Esophagus squamous epithelium (tissue), 4 donors: ENCODE measurements at regions not wholly inside any gene's neighbourhood (a gene's known extent, or its start where the extent isn't known, plus 50 kb on each side); places are given as distances from the start of the nearest gene placed in this dataset.

ENCODE experiments used
- POLR2A ChIP-seq, 4 donors: fragments of 450-650 bp; IDR thresholded peaks; one replicate each; pipeline ENCODE4 v1.6.1; 2017; ENCODE audit warnings: antibody characterized with exemption in 4 of 4, mild to moderate bottlenecking in 4 of 4, moderate library complexity in 3 of 4
- TF ChIP-seq, protein P1 (sequence below), 6 experiments: fragments of 450-650 bp in 4 of 6; fragments of 200-600 bp in 2 of 6; sonication (generic) in 2 of 6; IDR thresholded peaks; one replicate each; pipeline ENCODE4 v1.5.1; 2016 to 2019; ENCODE audit warnings: antibody characterized with exemption in 6 of 6, mild to moderate bottlenecking in 4 of 6, moderate library complexity in 4 of 6

DNA sequence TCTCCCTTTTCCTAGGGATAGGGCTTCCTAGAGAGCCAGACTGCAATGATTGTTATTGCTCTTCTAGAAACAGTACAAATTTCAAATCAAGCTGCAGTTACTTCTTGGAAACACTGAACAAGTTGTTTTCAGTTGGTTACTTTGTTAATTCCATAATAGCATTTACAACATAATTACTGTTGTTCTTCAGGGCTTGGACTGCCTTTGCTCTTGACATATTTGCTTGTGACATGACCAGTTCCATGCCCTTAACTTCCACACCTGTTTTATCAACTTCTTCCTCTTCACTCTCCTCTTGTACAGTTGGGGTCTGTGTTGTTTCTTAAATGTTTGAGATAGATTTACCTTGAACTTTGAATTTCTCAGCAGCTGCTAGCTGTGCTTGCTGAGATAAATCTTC, 104.4 kb downstream of the SEC23IP start:
- TF ChIP-seq, protein P1, sequence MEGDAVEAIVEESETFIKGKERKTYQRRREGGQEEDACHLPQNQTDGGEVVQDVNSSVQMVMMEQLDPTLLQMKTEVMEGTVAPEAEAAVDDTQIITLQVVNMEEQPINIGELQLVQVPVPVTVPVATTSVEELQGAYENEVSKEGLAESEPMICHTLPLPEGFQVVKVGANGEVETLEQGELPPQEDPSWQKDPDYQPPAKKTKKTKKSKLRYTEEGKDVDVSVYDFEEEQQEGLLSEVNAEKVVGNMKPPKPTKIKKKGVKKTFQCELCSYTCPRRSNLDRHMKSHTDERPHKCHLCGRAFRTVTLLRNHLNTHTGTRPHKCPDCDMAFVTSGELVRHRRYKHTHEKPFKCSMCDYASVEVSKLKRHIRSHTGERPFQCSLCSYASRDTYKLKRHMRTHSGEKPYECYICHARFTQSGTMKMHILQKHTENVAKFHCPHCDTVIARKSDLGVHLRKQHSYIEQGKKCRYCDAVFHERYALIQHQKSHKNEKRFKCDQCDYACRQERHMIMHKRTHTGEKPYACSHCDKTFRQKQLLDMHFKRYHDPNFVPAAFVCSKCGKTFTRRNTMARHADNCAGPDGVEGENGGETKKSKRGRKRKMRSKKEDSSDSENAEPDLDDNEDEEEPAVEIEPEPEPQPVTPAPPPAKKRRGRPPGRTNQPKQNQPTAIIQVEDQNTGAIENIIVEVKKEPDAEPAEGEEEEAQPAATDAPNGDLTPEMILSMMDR (IDR thresholded peaks at IDR 0.05), result no peak
- TF ChIP-seq POLR2A (IDR thresholded peaks at IDR 0.05), result no peak
